ENCODE measurements at regions not wholly inside any gene's neighbourhood (a gene's known extent, or its start where the extent isn't known, plus 50 kb on each side); places are given as distances from the start of the nearest gene placed in this dataset.
A peak's percentile ranks its signal among the peaks of the same experiment; 100 is the strongest.

DNA sequence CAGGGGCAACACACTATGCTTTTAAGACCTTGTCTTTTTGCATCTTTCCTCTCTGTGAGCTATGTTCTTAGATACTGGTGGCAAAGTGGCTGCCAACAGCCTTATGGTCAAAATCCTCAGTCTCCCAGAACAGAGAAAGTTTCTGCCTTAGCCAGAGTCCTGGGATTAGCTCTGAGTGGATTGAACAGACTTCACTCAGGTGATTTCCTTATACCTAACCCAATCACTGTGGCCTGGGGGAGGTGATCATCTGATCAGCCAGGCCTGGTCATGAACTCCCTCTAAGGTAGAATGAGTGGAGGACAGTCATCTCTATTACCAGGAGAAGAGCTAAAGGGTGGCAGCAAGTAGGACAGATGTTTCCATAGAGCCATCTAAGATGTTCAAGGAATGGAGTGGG is 218.5 kb upstream of the E2F8 start:
- no peak for DNase-seq

GRCh38 chr11:19458721-19459120 is 218.0 kb upstream of the E2F8 start:
- no peak for DNase-seq

DNA sequence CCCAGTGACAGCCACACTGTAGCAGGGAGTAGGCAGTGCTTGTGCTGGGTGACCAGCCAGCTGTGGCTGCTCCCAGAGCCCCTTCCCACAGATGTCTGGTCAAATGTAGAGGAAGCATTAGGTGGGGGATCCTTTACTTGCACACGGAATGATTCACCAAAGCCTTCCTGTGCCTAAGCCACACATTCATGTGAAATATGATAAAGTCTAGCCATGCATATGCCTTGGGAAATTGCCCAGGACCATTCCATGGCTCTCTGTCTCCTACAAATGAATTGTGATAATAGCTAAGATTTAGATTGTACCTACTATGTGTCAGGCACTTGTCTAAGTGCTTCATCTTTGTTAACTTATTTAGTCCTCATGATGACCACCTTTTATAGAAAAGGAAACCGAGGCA is 217.5 kb upstream of the E2F8 start:
- DNase-seq: no peak

DNA sequence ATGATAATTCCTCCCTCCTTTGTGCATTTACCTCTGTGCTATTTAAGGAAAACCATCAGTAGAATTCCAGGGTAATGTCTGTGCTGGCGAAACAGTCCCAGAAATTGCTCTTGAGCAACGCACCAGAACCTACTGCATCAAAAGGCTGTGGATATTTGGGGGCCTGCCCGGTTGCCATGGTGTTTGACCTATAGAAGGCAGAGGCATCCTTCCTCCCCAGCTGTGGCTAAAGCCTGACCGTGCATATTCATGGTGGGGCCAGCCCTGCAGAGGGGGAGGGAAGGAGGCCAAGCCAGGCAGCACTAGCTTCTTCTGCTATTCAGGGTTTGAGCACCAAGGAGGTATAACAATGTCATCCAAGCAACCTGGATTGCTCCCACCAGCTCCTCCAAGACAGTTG is 215.0 kb upstream of the E2F8 start:
- DNase-seq: no peak

DNA sequence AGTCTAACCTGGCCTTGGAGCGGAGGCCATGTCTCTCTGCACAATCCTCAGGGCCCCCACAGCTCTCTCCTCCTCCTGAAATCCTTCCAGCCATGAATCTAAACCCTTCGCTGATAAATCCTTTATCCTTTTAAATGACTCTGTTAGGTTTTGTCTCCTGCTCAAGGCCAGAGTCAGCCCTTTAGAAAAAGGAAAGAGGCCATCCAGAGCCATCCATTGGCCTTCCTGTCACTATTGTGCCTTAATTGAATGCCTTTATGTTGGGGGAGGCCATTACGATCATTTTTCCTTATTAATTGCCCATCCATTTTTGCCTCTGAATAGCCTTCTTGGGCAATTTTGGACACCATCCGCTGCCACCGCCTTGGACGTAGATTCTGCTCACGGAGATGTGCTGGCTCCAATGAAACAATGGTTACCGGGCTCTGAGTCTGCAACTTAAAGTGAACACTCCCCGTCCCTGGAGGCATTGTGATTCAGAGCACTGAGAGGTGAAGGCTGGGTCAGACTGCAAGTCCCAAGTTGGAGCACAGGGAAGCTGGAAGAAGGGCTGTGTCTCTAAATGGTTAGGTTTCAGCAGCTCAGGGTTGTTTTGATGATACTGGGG is 213.0 kb upstream of the E2F8 start:
- DNase-seq: no peak

GRCh38 chr11:19451609-19452008 is 210.9 kb upstream of the E2F8 start:
- no peak for DNase-seq

- no peak for DNase-seq
Observed at GRCh38 chr11:19450282-19450681, 209.5 kb upstream of the E2F8 start.

DNA sequence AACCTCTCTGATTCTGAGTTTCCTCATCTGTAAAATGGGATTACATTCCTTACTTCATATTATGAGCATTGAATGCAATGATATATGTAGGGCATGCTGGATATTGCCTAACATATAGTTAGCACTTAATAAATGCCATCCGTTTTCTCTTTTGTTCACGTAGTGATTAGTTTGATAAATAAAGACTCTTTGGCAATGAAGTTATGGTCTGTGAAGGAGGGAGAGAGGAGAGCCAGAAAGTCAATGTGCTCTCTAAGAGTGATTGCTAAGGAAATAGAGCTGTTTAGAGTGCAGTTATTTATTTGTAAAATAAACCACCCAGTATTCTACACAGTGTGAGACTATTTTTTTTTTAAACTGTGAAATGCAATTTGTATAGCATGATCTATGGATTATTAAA is 207.9 kb upstream of the E2F8 start:
- no peak for DNase-seq

- no peak for DNase-seq
Observed at GRCh38 chr11:19447150-19447566, 206.4 kb upstream of the E2F8 start.

DNA sequence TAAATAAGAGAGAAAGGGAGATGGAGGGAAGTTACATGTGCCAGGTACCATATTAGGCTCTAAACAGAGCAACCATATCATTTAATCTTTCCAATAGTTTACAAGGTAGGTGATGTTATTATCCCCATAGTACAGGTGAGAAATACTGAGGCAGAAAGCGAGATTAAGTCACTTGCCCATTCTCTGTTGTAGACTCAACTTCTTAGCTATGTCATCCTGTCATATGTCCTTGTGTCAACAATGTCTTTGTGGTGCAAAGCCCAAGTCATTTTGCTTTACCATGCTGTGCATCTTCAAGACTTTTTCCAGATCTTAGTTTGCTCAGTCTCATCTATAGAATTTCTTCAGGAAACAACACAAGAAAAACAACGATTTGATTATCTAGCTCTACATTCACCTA is 205.0 kb upstream of the E2F8 start:
- DNase-seq: no peak

GRCh38 chr11:19444231-19444630 is 203.5 kb upstream of the E2F8 start:
- DNase-seq: no peak

GRCh38 chr11:19442554-19442910 is 201.8 kb upstream of the E2F8 start:
- DNase-seq: no peak

GRCh38 chr11:19441752-19442553 is 201.2 kb upstream of the E2F8 start:
- DNase-seq: no peak

DNA sequence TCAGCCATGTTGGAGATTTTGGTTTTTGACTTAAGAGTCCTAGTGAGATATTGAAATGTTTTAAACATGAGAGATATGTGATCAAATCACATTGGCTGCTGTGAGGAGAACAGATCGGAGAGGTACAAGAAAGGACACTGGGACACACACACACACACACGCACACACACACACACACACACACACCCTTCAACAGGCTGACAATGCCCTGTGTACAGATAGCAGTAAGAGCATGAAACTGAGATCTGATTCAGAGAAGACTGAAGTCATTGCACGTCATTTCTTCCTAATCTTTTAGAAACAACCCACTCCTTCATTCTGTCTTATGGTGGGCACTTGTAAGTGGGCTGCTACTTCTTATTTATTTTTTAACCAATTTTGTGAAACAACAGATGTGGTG is 200.5 kb upstream of the E2F8 start:
- DNase-seq: no peak

GRCh38 chr11:19437760-19438159 is 197.0 kb upstream of the E2F8 start:
- no peak for DNase-seq

GRCh38 chr11:19436932-19437331 is 196.2 kb upstream of the E2F8 start:
- no peak for DNase-seq

GRCh38 chr11:19435306-19435989 is 194.7 kb upstream of the E2F8 start:
- no peak for DNase-seq

- DNase-seq: no peak
Observed at GRCh38 chr11:19433791-19434190, 193.0 kb upstream of the E2F8 start.

GRCh38 chr11:19433367-19433766 is 192.6 kb upstream of the E2F8 start:
- no peak for DNase-seq

DNA sequence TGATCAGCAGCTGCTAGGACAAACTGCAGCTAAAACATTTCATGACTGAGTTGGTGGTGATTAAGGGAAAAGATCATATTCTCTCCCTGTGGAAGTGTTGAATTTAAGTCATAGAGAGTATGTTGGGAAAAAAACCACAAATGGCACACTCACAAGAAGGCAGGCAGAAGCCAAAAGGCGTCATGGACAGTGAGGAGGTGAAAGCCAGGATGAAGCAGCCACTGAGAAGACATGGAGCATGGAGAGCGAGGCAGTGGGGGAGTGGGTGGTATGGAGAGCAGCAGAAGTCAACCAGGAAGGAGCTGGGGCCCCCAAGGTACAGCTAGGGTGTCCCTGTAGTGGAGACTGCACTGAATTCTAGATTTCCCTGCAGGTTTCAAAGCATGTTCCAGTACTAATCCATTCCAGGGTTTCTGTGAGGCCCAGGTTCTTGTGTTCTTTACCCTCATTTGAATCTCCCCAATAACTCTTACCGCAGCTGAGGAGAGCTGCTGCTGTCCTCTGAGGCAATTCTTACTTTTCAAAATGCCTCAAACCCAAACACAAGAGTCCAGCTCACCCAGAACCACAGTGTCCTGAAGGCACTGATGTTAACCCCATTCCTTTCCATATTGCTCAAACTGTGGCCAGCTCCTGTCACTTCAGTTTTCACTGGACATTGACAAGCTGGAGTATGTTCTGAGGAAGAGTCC is 191.8 kb upstream of the E2F8 start:
- DNase-seq: peak; percentile 62

DNA sequence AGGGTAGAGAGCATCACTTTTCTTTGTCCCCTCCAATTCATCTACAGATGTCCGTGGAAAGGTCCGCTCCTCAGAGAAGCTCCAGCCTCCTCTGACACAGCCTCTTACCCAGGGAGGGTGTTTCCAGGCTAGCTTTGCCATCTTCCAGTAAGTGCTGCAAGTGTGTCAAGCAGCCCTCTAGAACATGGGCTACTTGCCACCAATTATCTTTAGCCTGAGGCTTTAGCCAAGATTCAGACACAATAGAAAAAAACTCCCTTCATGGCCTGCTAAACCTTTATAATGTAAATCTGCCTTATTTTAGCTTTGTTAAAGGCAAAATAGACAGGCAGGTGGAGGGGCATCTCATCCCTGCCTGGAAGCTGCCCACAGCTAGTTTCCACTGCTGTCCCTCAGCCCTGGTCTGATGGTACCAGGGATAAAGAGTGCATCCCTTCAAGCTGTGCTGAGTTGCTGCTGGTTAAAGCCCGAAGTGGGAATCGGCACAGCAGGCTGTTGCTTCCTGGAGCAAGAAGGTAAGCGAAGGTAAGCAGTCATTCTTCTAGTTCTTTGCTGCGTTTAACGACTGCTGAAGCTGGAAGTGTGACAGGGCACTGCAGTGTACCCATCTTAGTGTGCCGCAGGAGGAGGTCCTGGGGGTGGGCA is 190.1 kb upstream of the E2F8 start:
- no peak for DNase-seq

DNA sequence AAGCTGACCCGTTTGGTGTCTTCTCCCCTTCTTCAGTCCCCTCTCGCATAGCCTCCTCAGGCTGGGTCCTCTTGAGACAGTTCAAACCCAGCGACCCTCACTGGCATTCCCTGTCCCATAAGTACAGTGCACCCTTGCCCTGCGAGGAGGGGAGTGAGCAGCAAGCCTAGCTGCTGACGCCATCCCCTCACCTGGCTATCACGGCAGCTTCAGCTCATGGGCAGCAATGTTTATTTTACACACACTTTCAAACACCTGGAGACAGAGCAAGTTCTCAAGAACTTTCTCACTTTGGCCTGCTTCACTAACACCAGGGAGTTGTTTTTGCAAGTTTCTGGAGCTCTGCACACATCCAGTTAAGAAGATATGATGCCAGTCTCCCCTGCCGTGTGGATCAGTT is 189.6 kb upstream of the E2F8 start:
- no peak for DNase-seq

DNA sequence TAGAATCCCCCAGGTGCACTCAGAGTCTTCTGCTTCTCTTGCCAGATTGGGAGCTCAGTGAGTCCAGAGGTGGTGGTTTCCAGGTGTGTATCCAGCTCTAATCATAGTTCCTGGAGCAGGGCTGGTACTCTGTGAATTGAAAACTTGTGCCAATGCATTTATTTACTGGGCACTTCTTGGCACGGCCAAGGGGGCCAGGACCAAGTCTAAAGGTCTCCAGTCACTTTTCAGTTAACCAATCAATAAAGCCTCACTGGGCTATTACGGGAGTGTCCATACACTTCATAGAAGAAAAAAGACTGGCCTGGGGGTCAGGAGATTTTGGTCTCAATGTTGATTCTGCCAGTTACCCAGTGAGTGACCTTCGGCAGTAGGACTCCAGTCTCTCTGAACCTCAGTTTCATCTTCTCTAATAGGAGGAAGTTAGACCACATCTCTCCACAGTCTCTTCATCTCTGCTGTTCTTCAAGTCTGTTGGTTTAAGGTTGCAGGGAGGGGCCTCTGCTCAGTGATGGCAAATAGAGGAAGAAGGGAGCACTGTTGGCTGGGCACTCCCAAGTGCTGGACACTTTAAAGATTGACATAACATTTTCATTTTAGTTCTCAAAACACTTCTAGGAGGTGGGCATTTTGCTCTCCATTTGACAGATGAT is 188.5 kb upstream of the E2F8 start:
- no peak for DNase-seq

All from NCI-H187 treated with DMSO at 0.1 percent for 48 hours (cell line).